Retinal pigment epithelial cell (primary cell): ENCODE measurements at regions not wholly inside any gene's neighbourhood (a gene's known extent, or its start where the extent isn't known, plus 50 kb on each side); places are given as distances from the start of the nearest gene placed in this dataset.

Source experiments
- DNase-seq: peaks from one replicate; pipeline ENCODE4 v3.0.0-alpha.2; 2010; ENCODE audit warnings: low read depth
- H3K4me3 ChIP-seq: 2 replicates; pipeline ENCODE4 v1.5.1; 2011; ENCODE audit warnings: mild to moderate bottlenecking, low read length, control low read depth, moderate library complexity
- TF ChIP-seq, protein P1 (sequence below): conservative IDR thresholded peaks from 2 replicates; pipeline ENCODE4 v1.5.1; 2011; ENCODE audit warnings: low read depth, low read length, control low read depth, inconsistent platforms

DNA sequence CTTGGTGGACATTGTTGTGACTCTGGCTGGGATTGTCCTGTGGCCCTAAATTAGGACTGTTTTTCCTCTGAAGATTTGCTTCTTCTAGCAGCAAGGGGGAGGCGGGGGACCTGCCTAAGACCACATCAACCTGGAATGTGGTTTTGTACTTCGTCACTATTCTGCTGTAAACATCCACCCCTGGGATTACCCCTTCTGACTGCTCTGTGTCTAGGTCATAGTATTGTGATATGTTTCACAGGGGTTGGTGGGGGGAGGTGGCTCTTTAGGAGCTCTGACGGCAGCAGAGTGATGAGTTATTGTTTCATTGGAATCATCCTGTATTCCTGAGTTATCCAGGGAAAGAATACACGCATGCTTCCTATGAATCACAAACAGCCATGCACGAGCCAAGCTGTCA, 226.4 kb upstream of the MYT1L start:
- DNase-seq = no peak

DNA sequence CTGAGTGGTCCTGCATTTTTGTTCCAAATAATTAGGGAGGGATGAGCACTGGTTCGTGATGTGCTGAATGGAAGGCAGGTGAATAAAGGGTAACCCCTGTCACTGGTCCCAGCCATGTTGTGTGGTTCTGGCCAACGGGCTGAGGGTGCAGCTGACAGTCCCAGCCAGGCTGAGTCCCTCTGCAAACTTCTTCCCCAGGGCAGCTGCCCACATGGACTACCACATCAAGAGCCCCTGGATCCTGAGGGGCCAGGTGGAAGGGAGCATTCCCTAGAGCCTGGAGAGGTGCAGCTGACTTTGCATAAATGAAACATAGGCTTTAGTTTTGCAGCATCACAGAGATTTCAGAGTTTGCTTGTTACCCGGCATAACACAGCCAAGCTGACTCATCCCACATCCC, 219.8 kb upstream of the MYT1L start:
- no peak overlapping the region for H3K4me3 ChIP-seq
- TF ChIP-seq, protein P1, sequence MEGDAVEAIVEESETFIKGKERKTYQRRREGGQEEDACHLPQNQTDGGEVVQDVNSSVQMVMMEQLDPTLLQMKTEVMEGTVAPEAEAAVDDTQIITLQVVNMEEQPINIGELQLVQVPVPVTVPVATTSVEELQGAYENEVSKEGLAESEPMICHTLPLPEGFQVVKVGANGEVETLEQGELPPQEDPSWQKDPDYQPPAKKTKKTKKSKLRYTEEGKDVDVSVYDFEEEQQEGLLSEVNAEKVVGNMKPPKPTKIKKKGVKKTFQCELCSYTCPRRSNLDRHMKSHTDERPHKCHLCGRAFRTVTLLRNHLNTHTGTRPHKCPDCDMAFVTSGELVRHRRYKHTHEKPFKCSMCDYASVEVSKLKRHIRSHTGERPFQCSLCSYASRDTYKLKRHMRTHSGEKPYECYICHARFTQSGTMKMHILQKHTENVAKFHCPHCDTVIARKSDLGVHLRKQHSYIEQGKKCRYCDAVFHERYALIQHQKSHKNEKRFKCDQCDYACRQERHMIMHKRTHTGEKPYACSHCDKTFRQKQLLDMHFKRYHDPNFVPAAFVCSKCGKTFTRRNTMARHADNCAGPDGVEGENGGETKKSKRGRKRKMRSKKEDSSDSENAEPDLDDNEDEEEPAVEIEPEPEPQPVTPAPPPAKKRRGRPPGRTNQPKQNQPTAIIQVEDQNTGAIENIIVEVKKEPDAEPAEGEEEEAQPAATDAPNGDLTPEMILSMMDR = no peak
- DNase-seq = no peak

More for the DNA sequence above, 226.4 kb upstream of the MYT1L start:
- TF ChIP-seq, protein P1 = no peak
- H3K4me3 ChIP-seq = no peak overlapping the region

DNA sequence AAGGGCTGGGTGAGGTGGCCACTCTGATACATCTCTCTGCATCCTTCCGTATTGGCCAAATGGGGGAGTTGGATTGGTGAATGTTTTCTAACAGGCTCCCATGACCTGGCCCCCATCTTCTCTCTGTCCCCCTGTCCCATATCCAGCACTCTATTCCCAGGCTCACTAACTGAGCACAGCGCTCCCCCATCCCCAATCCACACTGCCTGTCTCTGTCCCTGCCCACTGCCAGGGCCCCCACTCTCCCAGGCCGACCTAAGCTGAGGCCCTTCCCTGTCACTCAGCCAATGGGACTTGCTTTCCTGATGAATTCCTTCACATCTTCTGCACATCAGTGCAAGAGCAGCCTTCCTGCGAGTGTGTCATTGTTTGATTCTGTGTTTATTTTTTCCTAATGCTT, 216.8 kb upstream of the MYT1L start:
- TF ChIP-seq, protein P1 = no peak
- H3K4me3 ChIP-seq = no peak overlapping the region
- DNase-seq = no peak

DNA sequence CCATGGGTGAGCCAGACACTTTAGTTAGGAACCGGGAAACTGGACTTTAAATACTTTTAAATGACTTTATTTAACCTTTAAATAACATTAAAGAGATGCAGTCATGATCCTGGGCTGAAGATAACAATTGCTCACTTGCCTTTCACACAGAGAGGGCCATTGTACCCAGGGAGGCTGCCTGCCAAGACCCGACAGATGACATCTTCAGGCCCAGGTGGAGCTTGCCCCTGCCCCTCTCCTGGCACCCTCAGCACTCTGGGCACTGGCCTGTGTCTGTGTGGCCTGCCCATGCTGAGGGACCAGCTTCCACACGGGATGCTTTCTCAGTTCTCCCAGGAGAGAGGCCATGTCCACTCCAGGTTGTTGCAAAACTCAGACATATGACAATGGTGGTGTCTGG, 216.4 kb upstream of the MYT1L start:
- TF ChIP-seq, protein P1 = no peak
- H3K4me3 ChIP-seq = no peak overlapping the region
- DNase-seq = no peak

DNA sequence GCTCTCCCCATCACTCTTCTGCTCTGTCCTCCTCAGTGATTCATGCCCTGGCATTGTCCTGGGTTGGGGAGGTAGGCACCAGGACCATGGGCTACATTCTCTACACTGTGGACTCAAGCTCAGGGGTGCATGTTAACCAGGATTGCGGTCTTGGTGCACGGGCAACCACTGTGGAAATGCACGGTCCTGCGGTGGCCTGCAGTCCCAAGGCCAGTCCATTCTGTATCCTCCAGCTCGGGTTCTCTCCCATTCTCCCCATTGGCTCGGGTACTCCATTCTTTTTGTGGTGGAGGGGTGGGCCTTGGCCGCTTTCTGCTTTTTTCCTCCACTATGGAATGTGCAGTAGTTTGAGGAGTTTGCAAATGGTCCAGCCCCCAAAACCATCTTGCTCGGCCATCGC, 215.0 kb upstream of the MYT1L start:
- TF ChIP-seq, protein P1 = no peak

DNA sequence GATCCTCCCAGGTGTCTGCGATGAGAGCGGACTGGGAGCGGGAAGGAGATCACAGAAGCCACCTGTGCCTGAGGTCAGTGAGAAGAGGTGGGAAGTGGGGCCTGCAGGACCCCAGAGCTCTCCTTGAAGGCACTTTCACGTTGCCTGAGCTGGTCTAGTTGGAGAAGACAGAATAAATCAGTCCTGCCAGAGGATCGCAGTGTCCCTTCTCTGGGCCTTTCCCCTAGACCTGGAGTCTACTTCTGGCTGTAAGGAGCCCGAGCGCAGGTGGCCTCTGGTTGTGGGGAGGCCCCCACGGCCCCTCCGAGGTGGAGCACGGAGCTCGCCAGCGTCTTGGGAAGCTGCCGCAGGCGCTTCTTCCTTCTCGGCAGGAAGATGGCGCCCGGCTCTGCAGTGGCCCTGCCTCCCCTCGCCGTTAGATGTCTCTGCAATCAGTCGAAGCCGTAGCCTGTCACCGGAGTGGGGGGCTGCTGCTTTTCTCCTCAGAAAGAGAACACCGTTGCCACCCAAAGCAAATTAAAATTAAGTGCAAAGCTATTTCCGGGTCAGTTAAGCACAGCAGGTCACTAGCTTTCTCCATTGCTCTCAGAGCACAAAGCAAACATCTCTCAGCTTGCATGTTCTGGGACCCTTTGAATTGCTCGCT, 212.0 kb upstream of the MYT1L start:
- no peak for DNase-seq
- H3K4me3 ChIP-seq = no peak overlapping the region
- TF ChIP-seq, protein P1 = no peak

More for the DNA sequence above, 215.0 kb upstream of the MYT1L start:
- no peak for DNase-seq
- no peak overlapping the region for H3K4me3 ChIP-seq

DNA sequence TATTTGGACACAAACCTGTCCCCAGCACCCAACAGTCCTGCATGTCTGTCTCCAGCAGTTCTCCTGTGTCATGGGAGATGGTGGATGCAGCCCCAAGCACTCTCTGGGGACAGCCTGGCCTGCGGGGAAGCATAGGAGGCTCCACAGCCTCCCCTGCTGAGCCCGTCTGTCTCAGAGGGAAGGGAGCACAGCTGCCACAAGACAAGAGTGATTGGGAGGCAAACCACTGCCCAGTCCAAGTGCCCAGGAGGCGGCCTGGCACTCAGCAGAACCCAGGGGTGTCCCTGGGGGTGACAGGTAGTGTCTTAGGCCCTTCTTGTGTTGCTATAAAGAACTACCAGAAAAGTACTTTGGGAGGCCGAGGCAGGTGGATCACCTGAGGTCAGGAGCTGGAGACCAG, 211.2 kb upstream of the MYT1L start:
- TF ChIP-seq, protein P1 = no peak
- H3K4me3 ChIP-seq = no peak overlapping the region
- no peak for DNase-seq
